NCI-H446 (cell line): ENCODE measurements at regions not wholly inside any gene's neighbourhood (a gene's known extent, or its start where the extent isn't known, plus 50 kb on each side); places are given as distances from the start of the nearest gene placed in this dataset.
A peak's percentile ranks its signal among the peaks of the same experiment; 100 is the strongest.

Source experiments
- DNase-seq, 2 experiments: peaks; one replicate each; lab custom pipeline; 2025; lab: John Stamatoyannopoulos, UW

DNA sequence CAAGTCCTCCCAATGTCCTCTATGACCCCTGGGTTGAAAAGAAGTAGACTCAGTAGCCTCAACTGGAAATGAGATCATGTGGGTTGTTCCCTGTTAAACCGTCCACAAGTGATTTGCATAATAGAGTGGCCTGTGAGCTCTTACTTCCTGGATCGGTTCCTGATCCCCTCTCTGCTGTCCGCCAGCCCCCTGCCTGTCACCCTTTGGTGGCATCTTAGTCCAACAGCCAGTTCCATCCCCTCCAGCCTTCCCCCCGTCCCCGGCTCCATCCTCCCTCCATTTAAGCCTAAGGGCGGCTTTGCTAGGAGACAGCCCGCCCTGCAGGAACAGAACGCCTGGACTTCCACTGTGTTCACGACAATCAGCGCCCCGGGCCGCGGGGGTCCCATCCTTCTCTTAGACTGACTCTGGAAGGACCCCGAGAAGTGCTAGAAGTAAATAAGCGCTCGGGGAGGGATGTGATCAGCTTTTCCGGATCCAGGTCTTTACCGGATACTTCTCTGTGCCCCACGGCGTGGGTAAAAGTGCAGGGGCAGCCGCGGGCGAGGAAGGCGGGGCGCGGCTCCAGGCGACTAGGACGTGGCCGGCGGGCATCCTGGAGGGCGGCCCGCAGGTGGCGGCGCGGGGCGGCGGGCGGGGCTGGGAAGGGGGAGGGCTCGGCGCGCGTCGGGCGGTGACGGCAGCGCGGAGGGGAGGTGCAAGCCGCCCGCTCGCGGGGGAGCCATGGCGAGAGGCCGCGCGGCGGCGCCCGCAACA is 51.2 kb upstream of the ULK4 start:
- peak in 1 of 2 experiments; percentile 51 for DNase-seq

DNA sequence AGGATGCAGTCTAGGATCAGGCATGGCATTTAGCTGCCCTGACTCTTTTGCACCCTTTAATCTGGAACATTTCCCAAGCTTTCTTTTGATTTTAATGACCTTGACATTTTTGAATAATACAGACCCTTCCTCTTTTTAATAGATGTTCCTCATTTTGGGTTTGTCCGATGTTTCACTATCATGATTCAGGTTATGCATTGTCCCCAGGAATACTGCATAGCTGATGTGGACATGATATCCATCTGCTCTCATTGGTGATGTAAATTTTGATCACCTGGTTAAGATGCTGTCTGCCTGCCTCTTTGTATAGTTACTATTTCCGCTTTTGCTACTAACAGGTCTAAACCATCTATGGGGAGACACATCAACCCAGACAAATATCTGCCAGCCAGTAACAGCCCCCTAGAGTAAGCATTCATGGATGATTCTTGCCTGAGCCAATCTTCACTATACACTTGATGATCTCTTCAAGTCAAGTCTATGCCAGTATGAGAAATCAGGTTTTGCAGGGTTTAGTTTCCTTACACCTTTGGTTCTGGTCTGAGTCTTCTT is 50.6 kb upstream of the ULK4 start:
- no peak for DNase-seq
